ENCODE measurements at regions not wholly inside any gene's neighbourhood (a gene's known extent, or its start where the extent isn't known, plus 50 kb on each side); places are given as distances from the start of the nearest gene placed in this dataset.

GRCh38 chr6:4712291-4712690, 63.9 kb upstream of the CDYL start:
- no peak for ATAC-seq
- peaks cover 2% of the 10 kb centered on the region; the same call in 1 of the 3 replicates for H3K4me1 Mint-ChIP-seq
- no peaks in the 10 kb centered on the region for H3K79me2 ChIP-seq (replicated peaks; ENCODE audit: insufficient read depth)

More at GRCh38 chr6:4712291-4712690, 63.9 kb upstream of the CDYL start:
- H3K4me3 ChIP-seq, result no peak overlapping the region
- DNase-seq (ENCODE audit: low spot score), result no peak
- H3K27me3 ChIP-seq (ENCODE audit: insufficient read depth), result no peaks in the 10 kb centered on the region
- H3K27me3 Mint-ChIP-seq (ENCODE audit: insufficient read depth, low read depth, poor library complexity), result peaks cover 8% of the 10 kb centered on the region
- no peaks in the 10 kb centered on the region for H3F3A ChIP-seq (replicated peaks; ENCODE audit: low read depth)
- no peaks in the 10 kb centered on the region for H3K9me2 ChIP-seq (ENCODE audit: insufficient read depth)
- no peaks in the 10 kb centered on the region for H3K36me3 Mint-ChIP-seq (ENCODE audit: low read depth)
- TF ChIP-seq, protein P1, sequence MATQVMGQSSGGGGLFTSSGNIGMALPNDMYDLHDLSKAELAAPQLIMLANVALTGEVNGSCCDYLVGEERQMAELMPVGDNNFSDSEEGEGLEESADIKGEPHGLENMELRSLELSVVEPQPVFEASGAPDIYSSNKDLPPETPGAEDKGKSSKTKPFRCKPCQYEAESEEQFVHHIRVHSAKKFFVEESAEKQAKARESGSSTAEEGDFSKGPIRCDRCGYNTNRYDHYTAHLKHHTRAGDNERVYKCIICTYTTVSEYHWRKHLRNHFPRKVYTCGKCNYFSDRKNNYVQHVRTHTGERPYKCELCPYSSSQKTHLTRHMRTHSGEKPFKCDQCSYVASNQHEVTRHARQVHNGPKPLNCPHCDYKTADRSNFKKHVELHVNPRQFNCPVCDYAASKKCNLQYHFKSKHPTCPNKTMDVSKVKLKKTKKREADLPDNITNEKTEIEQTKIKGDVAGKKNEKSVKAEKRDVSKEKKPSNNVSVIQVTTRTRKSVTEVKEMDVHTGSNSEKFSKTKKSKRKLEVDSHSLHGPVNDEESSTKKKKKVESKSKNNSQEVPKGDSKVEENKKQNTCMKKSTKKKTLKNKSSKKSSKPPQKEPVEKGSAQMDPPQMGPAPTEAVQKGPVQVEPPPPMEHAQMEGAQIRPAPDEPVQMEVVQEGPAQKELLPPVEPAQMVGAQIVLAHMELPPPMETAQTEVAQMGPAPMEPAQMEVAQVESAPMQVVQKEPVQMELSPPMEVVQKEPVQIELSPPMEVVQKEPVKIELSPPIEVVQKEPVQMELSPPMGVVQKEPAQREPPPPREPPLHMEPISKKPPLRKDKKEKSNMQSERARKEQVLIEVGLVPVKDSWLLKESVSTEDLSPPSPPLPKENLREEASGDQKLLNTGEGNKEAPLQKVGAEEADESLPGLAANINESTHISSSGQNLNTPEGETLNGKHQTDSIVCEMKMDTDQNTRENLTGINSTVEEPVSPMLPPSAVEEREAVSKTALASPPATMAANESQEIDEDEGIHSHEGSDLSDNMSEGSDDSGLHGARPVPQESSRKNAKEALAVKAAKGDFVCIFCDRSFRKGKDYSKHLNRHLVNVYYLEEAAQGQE (IDR thresholded peaks at IDR 0.05; ENCODE audit: unreplicated experiment), result no peak
- TF ChIP-seq EZH2phosphoT487 (IDR thresholded peaks at IDR 0.05; ENCODE audit: unreplicated experiment) (no peak), NANOG (IDR thresholded peaks at IDR 0.05; ENCODE audit: borderline replicate concordance) (no peak), ZNF331 (CRISPR knock-in tag; IDR thresholded peaks at IDR 0.05; ENCODE audit: low read depth) (no peak), STAT1 (IDR thresholded peaks at IDR 0.05; ENCODE audit: unreplicated experiment) (no peak), EZH2 (IDR thresholded peaks at IDR 0.05; ENCODE audit: low read depth, unreplicated experiment) (no peak)
- TF ChIP-seq, protein P2, sequence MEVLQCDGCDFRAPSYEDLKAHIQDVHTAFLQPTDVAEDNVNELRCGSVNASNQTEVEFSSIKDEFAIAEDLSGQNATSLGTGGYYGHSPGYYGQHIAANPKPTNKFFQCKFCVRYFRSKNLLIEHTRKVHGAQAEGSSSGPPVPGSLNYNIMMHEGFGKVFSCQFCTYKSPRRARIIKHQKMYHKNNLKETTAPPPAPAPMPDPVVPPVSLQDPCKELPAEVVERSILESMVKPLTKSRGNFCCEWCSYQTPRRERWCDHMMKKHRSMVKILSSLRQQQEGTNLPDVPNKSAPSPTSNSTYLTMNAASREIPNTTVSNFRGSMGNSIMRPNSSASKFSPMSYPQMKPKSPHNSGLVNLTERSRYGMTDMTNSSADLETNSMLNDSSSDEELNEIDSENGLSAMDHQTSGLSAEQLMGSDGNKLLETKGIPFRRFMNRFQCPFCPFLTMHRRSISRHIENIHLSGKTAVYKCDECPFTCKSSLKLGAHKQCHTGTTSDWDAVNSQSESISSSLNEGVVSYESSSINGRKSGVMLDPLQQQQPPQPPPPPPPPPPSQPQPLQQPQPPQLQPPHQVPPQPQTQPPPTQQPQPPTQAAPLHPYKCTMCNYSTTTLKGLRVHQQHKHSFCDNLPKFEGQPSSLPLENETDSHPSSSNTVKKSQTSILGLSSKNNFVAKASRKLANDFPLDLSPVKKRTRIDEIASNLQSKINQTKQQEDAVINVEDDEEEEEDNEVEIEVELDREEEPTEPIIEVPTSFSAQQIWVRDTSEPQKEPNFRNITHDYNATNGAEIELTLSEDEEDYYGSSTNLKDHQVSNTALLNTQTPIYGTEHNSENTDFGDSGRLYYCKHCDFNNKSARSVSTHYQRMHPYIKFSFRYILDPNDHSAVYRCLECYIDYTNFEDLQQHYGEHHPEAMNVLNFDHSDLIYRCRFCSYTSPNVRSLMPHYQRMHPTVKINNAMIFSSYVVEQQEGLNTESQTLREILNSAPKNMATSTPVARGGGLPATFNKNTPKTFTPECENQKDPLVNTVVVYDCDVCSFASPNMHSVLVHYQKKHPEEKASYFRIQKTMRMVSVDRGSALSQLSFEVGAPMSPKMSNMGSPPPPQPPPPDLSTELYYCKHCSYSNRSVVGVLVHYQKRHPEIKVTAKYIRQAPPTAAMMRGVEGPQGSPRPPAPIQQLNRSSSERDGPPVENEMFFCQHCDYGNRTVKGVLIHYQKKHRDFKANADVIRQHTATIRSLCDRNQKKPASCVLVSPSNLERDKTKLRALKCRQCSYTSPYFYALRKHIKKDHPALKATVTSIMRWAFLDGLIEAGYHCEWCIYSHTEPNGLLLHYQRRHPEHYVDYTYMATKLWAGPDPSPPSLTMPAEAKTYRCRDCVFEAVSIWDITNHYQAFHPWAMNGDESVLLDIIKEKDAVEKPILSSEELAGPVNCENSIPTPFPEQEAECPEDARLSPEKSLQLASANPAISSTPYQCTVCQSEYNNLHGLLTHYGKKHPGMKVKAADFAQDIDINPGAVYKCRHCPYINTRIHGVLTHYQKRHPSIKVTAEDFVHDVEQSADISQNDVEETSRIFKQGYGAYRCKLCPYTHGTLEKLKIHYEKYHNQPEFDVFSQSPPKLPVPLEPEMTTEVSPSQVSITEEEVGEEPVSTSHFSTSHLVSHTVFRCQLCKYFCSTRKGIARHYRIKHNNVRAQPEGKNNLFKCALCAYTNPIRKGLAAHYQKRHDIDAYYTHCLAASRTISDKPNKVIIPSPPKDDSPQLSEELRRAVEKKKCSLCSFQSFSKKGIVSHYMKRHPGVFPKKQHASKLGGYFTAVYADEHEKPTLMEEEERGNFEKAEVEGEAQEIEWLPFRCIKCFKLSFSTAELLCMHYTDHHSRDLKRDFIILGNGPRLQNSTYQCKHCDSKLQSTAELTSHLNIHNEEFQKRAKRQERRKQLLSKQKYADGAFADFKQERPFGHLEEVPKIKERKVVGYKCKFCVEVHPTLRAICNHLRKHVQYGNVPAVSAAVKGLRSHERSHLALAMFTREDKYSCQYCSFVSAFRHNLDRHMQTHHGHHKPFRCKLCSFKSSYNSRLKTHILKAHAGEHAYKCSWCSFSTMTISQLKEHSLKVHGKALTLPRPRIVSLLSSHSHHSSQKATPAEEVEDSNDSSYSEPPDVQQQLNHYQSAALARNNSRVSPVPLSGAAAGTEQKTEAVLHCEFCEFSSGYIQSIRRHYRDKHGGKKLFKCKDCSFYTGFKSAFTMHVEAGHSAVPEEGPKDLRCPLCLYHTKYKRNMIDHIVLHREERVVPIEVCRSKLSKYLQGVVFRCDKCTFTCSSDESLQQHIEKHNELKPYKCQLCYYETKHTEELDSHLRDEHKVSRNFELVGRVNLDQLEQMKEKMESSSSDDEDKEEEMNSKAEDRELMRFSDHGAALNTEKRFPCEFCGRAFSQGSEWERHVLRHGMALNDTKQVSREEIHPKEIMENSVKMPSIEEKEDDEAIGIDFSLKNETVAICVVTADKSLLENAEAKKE (CRISPR knock-in tag; IDR thresholded peaks at IDR 0.05), result no peak
- H3K9me3 Mint-ChIP-seq, result no peaks in the 10 kb centered on the region; the same call in 2 of the 3 replicates
- H3K4me2 ChIP-seq, result no peak overlapping the region
- H3K4me1 ChIP-seq (ENCODE audit: insufficient read depth), result no peaks in the 10 kb centered on the region
- no peaks in the 10 kb centered on the region for H4K20me1 ChIP-seq (replicated peaks; ENCODE audit: insufficient read depth)
- H3K4me3 Mint-ChIP-seq, result no peak overlapping the region
- H3K27ac Mint-ChIP-seq, result no peak overlapping the region
- no peaks in the 10 kb centered on the region for H3K36me3 ChIP-seq (ENCODE audit: insufficient read depth)
- H3K27ac ChIP-seq (ENCODE audit: low read depth), result no peak overlapping the region
- H2AFZ ChIP-seq, result no peak overlapping the region

Data from GM23338 (cell line).